ENCODE measurements at regions not wholly inside any gene's neighbourhood (a gene's known extent, or its start where the extent isn't known, plus 50 kb on each side); places are given as distances from the start of the nearest gene placed in this dataset.

GRCh38 chr15:35166730-35167359 is 81.8 kb upstream of the NANOGP8 start:
- Histone ChIP-seq H3K9ac (ENCODE audit: extremely low read depth, insufficient read length, low read length) (no peak overlapping the region), H3K14ac (ENCODE audit: insufficient read depth, low read length) (no peak overlapping the region), H4K8ac (replicated peaks; ENCODE audit: insufficient read length, low read depth, low read length) (no peak overlapping the region), H3K4me2 (ENCODE audit: insufficient read depth, insufficient read length, low read length) (no peak overlapping the region), H3K18ac (ENCODE audit: insufficient read length, low read depth, low read length) (no peak overlapping the region), H2BK20ac (ENCODE audit: low read depth, low read length, poor library complexity, severe bottlenecking) (no peak overlapping the region), H3K56ac (ENCODE audit: insufficient read length, low read depth, low read length) (no peak overlapping the region), H3K79me1 (ENCODE audit: insufficient read depth, low read depth, low read length, poor library complexity, severe bottlenecking) (no peaks in the 10 kb centered on the region), H2BK12ac (ENCODE audit: insufficient read length, low read depth, low read length) (no peak overlapping the region), H4K5ac (ENCODE audit: insufficient read length, low read depth, low read length) (no peak overlapping the region), H3K23me2 (ENCODE audit: insufficient read length, low read depth, low read length, poor library complexity, severe bottlenecking) (no peaks in the 10 kb centered on the region), H3K4me1 (ENCODE audit: insufficient read depth, low read length) (no peaks in the 10 kb centered on the region), H3K4ac (ENCODE audit: low read depth, low read length) (no peak overlapping the region), H4K20me1 (ENCODE audit: control insufficient read depth, insufficient read depth, insufficient read length) (no peaks in the 10 kb centered on the region), H4K91ac (ENCODE audit: insufficient read length, low read depth, low read length) (no peak overlapping the region), H2BK5ac (ENCODE audit: insufficient read length, low read length) (no peak overlapping the region), H3K9me3 (ENCODE audit: control insufficient read depth, low read depth, low read length) (no peaks in the 10 kb centered on the region), H2BK120ac (ENCODE audit: low read depth, low read length, poor library complexity, severe bottlenecking) (no peak overlapping the region), H2AFZ (ENCODE audit: low read length) (no peak overlapping the region), H3K79me2 (ENCODE audit: insufficient read depth, low read length) (no peaks in the 10 kb centered on the region), H2BK15ac (ENCODE audit: low read depth, low read length) (no peak overlapping the region), H3K23ac (ENCODE audit: insufficient read length, low read depth, low read length) (no peak overlapping the region), H2AK5ac (ENCODE audit: insufficient read length, low read length) (no peak overlapping the region), H3K27me3 (ENCODE audit: insufficient read depth, low read length) (no peaks in the 10 kb centered on the region), H3K27ac (ENCODE audit: insufficient read length, low read depth, low read length) (no peak overlapping the region), H3T11ph (ENCODE audit: low read length) (no peak overlapping the region)
- Mint-ChIP-seq H3K27ac (no peak overlapping the region), H3K4me3 (no peak overlapping the region), H3K4me1 (peaks cover 3 to 4% of the 10 kb centered on the region in 2 experiments; a peak in 3 of 4 replicates), H3K36me3 (ENCODE audit: insufficient read depth in 1 of 3, low read depth in 3 of 3) (no peaks in the 10 kb centered on the region; a peak in 2 of 7 replicates), H3K9me3 (no peaks in the 10 kb centered on the region), H3K27me3 (ENCODE audit: low read depth) (no peaks in the 10 kb centered on the region)
- no CpG with 5 or more reads among the region's 3 CpGs for WGBS (ENCODE audit: extremely low coverage, insufficient read length, low lambda C conversion rate)
- DNase-seq = no peak
- TF ChIP-seq, protein P1, sequence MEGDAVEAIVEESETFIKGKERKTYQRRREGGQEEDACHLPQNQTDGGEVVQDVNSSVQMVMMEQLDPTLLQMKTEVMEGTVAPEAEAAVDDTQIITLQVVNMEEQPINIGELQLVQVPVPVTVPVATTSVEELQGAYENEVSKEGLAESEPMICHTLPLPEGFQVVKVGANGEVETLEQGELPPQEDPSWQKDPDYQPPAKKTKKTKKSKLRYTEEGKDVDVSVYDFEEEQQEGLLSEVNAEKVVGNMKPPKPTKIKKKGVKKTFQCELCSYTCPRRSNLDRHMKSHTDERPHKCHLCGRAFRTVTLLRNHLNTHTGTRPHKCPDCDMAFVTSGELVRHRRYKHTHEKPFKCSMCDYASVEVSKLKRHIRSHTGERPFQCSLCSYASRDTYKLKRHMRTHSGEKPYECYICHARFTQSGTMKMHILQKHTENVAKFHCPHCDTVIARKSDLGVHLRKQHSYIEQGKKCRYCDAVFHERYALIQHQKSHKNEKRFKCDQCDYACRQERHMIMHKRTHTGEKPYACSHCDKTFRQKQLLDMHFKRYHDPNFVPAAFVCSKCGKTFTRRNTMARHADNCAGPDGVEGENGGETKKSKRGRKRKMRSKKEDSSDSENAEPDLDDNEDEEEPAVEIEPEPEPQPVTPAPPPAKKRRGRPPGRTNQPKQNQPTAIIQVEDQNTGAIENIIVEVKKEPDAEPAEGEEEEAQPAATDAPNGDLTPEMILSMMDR (conservative IDR thresholded peaks at IDR 0.05) = no peak
